Smooth muscle cell (in vitro differentiated cells): ENCODE measurements at regions not wholly inside any gene's neighbourhood (a gene's known extent, or its start where the extent isn't known, plus 50 kb on each side); places are given as distances from the start of the nearest gene placed in this dataset.
"Not testable (repeated sequence)": the region's sequence is repeated elsewhere in the genome, so short reads cannot be mapped to it uniquely, and the experiment has no call there.

Experiments
- DNase-seq: peaks from one replicate; lab custom pipeline; 2025; ENCODE audit not compliant: unreplicated experiment; lab: John Stamatoyannopoulos, UW
- H2AFZ ChIP-seq: fragments of 200-600 bp; sonication (generic); 2 replicates; pipeline ENCODE4 v1.6.0; 2016; ENCODE audit warnings: antibody characterized with exemption, low read depth, mild to moderate bottlenecking
- H3F3A ChIP-seq: fragments of 200-600 bp; sonication (generic); 2 replicates; pipeline ENCODE4 v1.6.0; 2017; ENCODE audit warnings: antibody characterized with exemption, low read depth
- H3K27ac ChIP-seq: fragments of 200-600 bp; sonication (generic); 2 replicates; pipeline ENCODE4 v1.5.1; 2016; ENCODE audit warnings: low read depth, mild to moderate bottlenecking
- H3K27me3 ChIP-seq: fragments of 200-600 bp; sonication (generic); 2 replicates; pipeline ENCODE4 v1.6.1; 2016; ENCODE audit warnings: low read depth, mild to moderate bottlenecking
- H3K36me3 ChIP-seq: fragments of 200-600 bp; sonication (generic); 2 replicates; pipeline ENCODE4 v1.5.1; 2016; ENCODE audit warnings: low read depth
- H3K4me1 ChIP-seq: fragments of 200-600 bp; sonication (generic); 2 replicates; pipeline ENCODE4 v1.5.1; 2016; ENCODE audit warnings: low read depth
- H3K4me2 ChIP-seq: fragments of 200-600 bp; sonication (generic); 2 replicates; pipeline ENCODE4 v1.6.0; 2016; ENCODE audit warnings: mild to moderate bottlenecking
- H3K4me3 ChIP-seq: fragments of 200-600 bp; sonication (generic); 2 replicates; pipeline ENCODE4 v1.5.1; 2016; ENCODE audit warnings: mild to moderate bottlenecking
- H3K79me2 ChIP-seq: fragments of 200-600 bp; sonication (generic); 2 replicates; pipeline ENCODE4 v1.6.0; 2016; ENCODE audit warnings: low read depth, mild to moderate bottlenecking
- H3K9ac ChIP-seq: fragments of 200-600 bp; sonication (generic); 2 replicates; pipeline ENCODE4 v1.6.0; 2016; ENCODE audit warnings: low read depth
- H3K9me3 ChIP-seq: fragments of 200-600 bp; sonication (generic); replicated peaks from 2 replicates; pipeline ENCODE4 v1.5.1; 2016; ENCODE audit warnings: low read depth
- H4K20me1 ChIP-seq: fragments of 200-600 bp; sonication (generic); 2 replicates; pipeline ENCODE4 v1.6.0; 2016; ENCODE audit warnings: low read depth
- CTCF ChIP-seq: fragments of 200-600 bp; sonication (generic); IDR thresholded peaks from 2 replicates; pipeline ENCODE4 v1.5.1; 2017; ENCODE audit warnings: borderline replicate concordance, mild to moderate bottlenecking, antibody characterized with exemption; ENCODE audit not compliant: insufficient read depth, poor library complexity, severe bottlenecking
- WGBS: methylation state at CpG from one replicate; pipeline ENCODE4 v1.1.7; 2016; ENCODE audit warnings: low lambda C conversion rate; 5-methylcytosine and 5-hydroxymethylcytosine counted together

GRCh38 chr7:136424058-136424457, 444.4 kb upstream of the CHRM2 start:
- DNase-seq = no peak
- no peak for TF ChIP-seq CTCF
- no peak overlapping the region for H3K27ac ChIP-seq

GRCh38 chr7:136419740-136420139, 442.6 kb upstream of the MTPN start:
- H3K79me2 ChIP-seq, H3K36me3 ChIP-seq: not testable (repeated sequence)
- WGBS = 68% methylated on average over 11 of the region's 21 CpGs

More at GRCh38 chr7:136424058-136424457, 444.4 kb upstream of the CHRM2 start:
- Histone ChIP-seq H3K9ac (no peak overlapping the region), H3K36me3 (no peaks in the 10 kb centered on the region), H3K79me2 (no peaks in the 10 kb centered on the region), H3K4me2 (no peak overlapping the region), H3K4me1 (no peaks in the 10 kb centered on the region), H3K4me3 (no peak overlapping the region), H4K20me1 (no peaks in the 10 kb centered on the region), H3K27me3 (no peaks in the 10 kb centered on the region), H3F3A (no peaks in the 10 kb centered on the region), H2AFZ (no peak overlapping the region), H3K9me3 (no peaks in the 10 kb centered on the region)

DNA sequence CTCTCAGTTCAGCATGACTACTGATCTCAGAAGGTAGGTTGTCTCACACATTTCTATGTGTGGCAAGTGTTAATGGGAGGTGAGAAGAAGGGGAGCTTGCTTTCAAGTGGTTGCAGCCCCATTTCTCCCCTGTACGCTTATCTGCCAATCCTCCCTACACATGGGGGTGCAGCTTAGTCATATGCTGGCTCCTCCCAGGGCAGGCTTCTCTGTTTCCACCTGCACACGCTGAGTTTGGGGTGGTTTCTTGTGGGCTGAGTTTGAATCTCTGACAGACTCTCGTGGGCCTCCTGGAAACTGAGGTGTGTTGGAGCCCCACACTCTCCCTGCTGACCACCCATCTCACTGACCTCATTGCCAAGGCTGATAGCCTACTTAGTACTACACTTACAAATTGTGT, 435.8 kb upstream of the MTPN start:
- Histone ChIP-seq H3K9me3 (no peaks in the 10 kb centered on the region), H3K27me3 (no peaks in the 10 kb centered on the region), H4K20me1 (no peaks in the 10 kb centered on the region), H3K4me3 (no peak overlapping the region), H2AFZ (no peak overlapping the region), H3K9ac (no peak overlapping the region), H3F3A (no peaks in the 10 kb centered on the region), H3K79me2 (no peaks in the 10 kb centered on the region), H3K4me2 (no peak overlapping the region), H3K36me3 (no peaks in the 10 kb centered on the region), H3K27ac (no peak overlapping the region), H3K4me1 (no peaks in the 10 kb centered on the region)
- DNase-seq = no peak
- TF ChIP-seq CTCF = no peak
- WGBS = 90% methylated on average over 3 of the region's 3 CpGs

More at GRCh38 chr7:136419740-136420139, 442.6 kb upstream of the MTPN start:
- not testable (repeated sequence) for H4K20me1 ChIP-seq, H3K27me3 ChIP-seq, H3K9me3 ChIP-seq, H3K4me1 ChIP-seq, H3K9ac ChIP-seq, H3K4me3 ChIP-seq, H3K27ac ChIP-seq, H3F3A ChIP-seq, H2AFZ ChIP-seq, H3K4me2 ChIP-seq, DNase-seq

DNA sequence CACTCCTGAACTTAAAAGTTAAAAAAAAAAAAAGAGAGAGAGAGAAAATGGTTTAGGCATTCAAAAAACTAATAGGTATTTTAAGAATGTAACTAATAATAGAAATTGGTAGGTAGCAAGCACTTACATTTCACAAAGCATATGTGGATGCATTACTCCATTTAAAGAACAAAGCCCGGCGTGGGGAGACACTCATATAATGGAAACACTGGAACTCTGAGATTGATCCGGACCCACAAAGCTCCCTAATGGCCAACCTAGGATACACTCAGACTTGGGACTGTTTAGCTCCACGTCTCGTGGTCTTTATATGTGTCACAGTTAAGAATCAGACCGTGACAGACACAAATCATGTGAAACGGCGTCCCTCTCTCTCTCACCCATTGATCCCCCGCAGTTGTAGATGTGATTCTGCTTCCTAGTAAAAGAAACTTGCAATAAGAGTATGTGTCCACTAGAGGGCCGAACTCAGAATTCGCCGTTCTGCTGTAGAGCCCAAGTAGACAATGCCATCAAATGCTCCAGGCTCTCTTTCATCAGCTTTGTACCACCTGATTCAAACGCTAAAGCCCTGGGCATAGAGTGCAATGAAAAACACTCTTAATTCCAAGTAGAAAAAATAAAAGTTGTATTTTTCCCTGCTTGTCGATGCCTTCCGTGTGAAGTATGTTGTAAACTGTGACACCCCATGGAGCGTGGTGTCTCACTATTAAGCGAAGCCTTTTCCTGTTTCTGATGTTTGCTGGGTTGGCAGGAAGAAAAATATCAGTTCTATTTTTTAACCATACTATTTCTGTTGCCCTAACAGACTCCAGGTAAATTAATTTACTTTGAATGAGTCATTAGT, 429.0 kb upstream of the MTPN start:
- no peak for DNase-seq
- TF ChIP-seq CTCF = peak; percentile 77
- H3K27me3 ChIP-seq = peaks cover 6% of the 10 kb centered on the region
- 27% methylated on average over 17 of the region's 17 CpGs for WGBS
- no peaks in the 10 kb centered on the region for H3F3A ChIP-seq
- H3K79me2 ChIP-seq = no peaks in the 10 kb centered on the region
- H3K36me3 ChIP-seq = no peaks in the 10 kb centered on the region
- peak overlapping the region; percentile 68 for H3K4me2 ChIP-seq
- no peak overlapping the region for H3K9ac ChIP-seq
- no peaks in the 10 kb centered on the region for H3K9me3 ChIP-seq
- H4K20me1 ChIP-seq = no peaks in the 10 kb centered on the region
- peak overlapping the region; percentile 78 for H2AFZ ChIP-seq
- peak overlapping the region; percentile 28 for H3K4me3 ChIP-seq
- H3K4me1 ChIP-seq = no peaks in the 10 kb centered on the region
- H3K27ac ChIP-seq = no peak overlapping the region
